ENCODE measurements at regions not wholly inside any gene's neighbourhood (a gene's known extent, or its start where the extent isn't known, plus 50 kb on each side); places are given as distances from the start of the nearest gene placed in this dataset.

DNA sequence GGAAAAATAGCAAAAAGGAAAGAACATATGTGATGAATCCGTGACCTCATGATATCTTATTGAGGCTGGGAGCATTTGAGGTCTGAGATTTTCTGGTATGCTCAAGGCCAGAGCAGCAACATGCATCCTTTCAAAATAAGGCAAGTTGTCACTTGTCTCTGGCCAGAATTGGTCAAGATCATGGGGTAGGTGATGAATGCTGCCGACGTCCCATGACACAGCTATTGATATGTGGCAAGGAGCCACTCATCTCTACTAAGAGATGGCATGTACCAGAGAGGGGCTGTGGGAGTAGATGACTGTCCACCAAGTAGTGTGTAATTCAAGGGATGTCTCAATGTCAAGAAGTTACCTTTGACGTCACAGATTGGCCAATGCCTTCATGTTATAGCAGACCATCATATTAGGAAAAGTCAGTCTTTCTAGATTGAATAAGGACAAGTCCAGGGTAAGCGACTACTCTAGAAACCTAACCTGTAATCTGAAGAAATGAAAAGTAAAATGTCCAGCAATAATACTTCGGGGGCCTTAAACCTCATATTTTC lies 527.4 kb downstream of the BMP2 start:
- no peak for DNase-seq
- Mint-ChIP-seq H3K4me3 (no peak overlapping the region), H3K36me3 (no peaks in the 10 kb centered on the region), H3K27ac (no peak overlapping the region), H3K27me3 (no peaks in the 10 kb centered on the region), H3K4me1 (no peaks in the 10 kb centered on the region), H3K9me3 (no peaks in the 10 kb centered on the region)

DNA sequence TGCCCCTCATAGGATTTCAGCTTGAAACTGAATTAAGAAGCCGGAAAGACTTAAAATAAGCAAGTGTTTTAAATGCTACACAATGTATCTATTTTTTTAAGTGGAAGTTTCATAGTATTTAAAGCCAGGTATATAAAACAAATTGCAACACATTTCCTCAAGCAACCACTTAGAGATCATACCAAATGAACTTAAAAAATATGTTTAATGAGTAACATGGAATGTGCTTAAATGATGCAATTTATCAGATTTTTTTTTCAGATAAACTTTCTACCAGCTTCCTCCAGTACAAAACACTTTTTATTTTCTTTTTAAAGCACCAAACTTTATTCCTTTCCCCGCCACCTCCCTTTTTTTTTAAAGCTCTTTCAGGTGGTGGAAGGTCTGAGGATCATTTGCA lies 534.3 kb downstream of the BMP2 start:
- no peak overlapping the region for H3K4me3 Mint-ChIP-seq
- no peaks in the 10 kb centered on the region for H3K27me3 Mint-ChIP-seq
- H3K4me1 Mint-ChIP-seq = no peaks in the 10 kb centered on the region
- H3K27ac Mint-ChIP-seq = no peak overlapping the region
- no peaks in the 10 kb centered on the region for H3K9me3 Mint-ChIP-seq
- DNase-seq = no peak
- H3K36me3 Mint-ChIP-seq = no peaks in the 10 kb centered on the region

DNA sequence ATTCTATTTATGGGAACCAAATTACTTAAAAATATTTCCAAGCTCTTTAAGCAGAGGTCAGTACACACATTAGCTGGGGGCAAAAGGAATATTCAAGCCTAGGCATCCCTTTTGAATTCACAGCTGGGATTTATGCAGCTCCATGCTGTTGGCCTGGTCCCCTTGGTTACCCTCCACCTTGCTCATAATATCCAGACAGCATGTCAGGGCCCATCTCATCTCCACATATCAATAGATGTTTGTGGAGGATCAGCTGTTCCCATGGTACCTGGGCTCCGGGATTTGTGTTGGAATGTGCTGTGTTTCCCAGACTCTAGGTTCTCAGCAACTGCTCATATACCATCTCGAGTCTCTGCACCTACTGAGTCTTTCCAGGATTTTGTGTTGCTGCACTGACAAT lies 534.8 kb downstream of the BMP2 start:
- no peaks in the 10 kb centered on the region for H3K27me3 Mint-ChIP-seq
- no peaks in the 10 kb centered on the region for H3K9me3 Mint-ChIP-seq
- no peaks in the 10 kb centered on the region for H3K36me3 Mint-ChIP-seq
- no peaks in the 10 kb centered on the region for H3K4me1 Mint-ChIP-seq
- H3K27ac Mint-ChIP-seq = no peak overlapping the region
- no peak overlapping the region for H3K4me3 Mint-ChIP-seq
- no peak for DNase-seq

DNA sequence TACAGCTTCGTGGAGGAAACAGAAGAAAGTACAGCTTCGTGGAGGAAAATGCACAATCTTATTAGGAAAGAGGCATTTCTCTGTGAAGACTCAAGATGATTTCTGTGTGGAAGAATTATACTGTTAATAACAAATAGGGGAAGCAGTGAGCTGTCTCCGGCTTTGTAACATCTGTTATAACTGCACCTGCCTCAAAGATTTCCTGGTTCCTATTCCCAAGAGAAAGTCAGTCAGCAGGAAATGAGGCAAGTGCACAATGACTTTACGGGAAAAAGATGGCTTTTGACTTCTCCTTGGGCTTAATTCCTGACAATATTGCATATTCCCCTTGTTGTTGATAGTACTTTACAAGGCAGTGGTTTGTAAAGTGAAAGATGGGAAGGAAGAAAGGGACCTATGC lies 538.5 kb downstream of the BMP2 start:
- no peak for DNase-seq
- no peak overlapping the region for H3K4me3 Mint-ChIP-seq
- H3K4me1 Mint-ChIP-seq = no peaks in the 10 kb centered on the region
- peaks cover 4% of the 10 kb centered on the region for H3K9me3 Mint-ChIP-seq
- no peaks in the 10 kb centered on the region for H3K36me3 Mint-ChIP-seq
- H3K27me3 Mint-ChIP-seq = no peaks in the 10 kb centered on the region
- no peak overlapping the region for H3K27ac Mint-ChIP-seq

DNA sequence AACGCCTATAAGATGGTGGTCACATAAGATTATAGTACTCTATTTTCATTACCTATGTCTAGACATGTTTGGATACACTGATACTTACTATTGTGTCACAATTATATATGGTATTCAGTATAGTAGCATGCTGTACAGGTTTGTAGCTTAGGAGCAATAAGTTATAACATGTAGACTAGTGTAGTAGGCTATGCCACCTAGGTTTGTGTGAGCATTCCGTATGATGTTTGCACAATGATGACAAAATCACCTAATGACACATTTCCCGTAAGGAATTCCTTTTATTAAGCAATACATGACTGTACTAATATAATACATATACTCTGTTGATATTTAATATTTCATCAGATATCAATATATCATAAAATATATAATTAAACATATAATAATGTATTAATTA lies 540.7 kb downstream of the BMP2 start:
- no peaks in the 10 kb centered on the region for H3K27me3 Mint-ChIP-seq
- H3K27ac Mint-ChIP-seq = no peak overlapping the region
- DNase-seq = no peak
- no peaks in the 10 kb centered on the region for H3K4me1 Mint-ChIP-seq
- no peaks in the 10 kb centered on the region for H3K36me3 Mint-ChIP-seq
- peaks cover 4% of the 10 kb centered on the region for H3K9me3 Mint-ChIP-seq
- no peak overlapping the region for H3K4me3 Mint-ChIP-seq

DNA sequence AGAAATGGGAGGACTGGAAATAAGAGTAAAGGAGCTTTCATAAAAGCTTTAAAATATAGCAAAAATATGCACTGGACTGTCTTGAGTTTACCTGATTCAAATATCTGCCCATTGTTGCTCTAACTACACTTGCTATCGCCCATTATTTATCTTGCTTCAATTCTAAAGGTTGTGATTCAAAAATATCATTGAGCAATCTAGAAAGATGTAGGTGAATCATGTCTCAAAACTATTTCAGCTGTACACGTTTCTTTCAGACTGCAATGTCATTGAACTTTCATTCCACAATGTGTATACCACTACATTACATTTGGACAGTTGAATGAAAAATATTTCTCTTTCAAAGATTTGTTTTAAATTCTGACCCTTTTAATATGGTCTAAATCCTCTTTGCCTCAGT lies 545.6 kb downstream of the BMP2 start:
- no peaks in the 10 kb centered on the region for H3K27me3 Mint-ChIP-seq
- H3K36me3 Mint-ChIP-seq = no peaks in the 10 kb centered on the region

DNA sequence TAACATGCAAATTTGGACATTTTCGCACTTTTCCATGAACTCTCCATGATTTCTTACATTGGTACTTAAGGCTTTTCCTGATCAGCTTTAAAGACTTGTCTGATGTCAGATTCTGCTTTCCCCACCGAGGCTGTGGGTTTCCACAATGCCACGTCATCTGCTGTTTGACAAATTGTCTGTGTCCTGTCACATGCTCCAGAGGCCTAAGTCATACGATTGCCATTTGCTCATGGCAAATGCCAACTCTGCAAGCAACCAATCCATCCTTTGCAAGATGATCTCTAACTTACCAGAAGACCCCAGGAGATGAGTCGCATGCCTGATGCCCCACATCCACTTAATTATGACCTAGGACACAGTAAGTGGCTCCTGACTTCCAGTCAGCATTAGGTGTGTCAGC lies 556.5 kb downstream of the BMP2 start:
- H3K9me3 Mint-ChIP-seq = peaks cover 10% of the 10 kb centered on the region
- H3K4me1 Mint-ChIP-seq = no peaks in the 10 kb centered on the region
- no peak overlapping the region for H3K27ac Mint-ChIP-seq
- H3K4me3 Mint-ChIP-seq = no peak overlapping the region
- H3K36me3 Mint-ChIP-seq = no peaks in the 10 kb centered on the region
- no peak for DNase-seq
- no peaks in the 10 kb centered on the region for H3K27me3 Mint-ChIP-seq

More for the DNA sequence above, 545.6 kb downstream of the BMP2 start:
- no peak overlapping the region for H3K27ac Mint-ChIP-seq
- H3K4me1 Mint-ChIP-seq = no peaks in the 10 kb centered on the region
- DNase-seq = no peak
- H3K4me3 Mint-ChIP-seq = no peak overlapping the region
- H3K9me3 Mint-ChIP-seq = peaks cover 6% of the 10 kb centered on the region

DNA sequence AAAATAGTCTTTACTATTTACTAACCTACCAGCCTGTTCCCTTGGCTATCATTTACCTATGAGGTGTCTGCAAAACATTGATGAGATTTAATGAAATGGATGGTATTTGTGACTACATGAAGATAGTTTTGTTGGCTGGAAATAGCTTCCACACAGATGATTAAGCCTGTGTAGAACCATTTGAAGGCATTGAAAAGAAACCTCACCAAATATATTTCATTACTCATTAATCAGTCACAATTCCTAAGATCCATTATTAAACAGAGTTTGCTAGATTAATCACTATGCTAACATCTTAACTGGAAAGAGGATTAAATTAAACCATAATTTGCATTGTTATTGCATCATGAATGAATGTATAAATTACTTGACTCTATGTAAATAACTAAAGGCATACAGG lies 560.3 kb downstream of the BMP2 start:
- Mint-ChIP-seq H3K27me3 (no peaks in the 10 kb centered on the region), H3K27ac (no peak overlapping the region), H3K36me3 (no peaks in the 10 kb centered on the region), H3K4me3 (no peak overlapping the region), H3K4me1 (no peaks in the 10 kb centered on the region), H3K9me3 (peaks cover 2% of the 10 kb centered on the region)
- no peak for DNase-seq

DNA sequence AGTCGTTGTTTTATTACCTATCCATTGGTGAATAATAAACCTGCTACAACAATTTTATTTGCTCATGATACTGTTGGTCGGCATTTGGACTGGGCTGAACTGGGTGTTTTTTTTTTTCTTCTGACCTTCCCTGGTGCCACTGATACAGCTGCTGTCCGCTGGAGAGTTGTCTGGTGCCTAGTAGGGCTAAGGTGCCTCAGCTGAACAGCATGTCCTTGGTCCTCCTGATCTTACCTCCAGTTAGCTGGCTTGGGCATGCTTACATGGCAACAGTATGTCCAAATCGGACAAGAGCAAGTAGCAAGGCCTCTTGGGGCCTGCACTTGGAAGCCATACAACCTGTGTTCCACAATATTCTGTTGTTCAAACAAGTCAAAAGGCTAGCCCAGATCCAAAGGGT lies 563.4 kb downstream of the BMP2 start:
- Mint-ChIP-seq H3K4me1 (no peaks in the 10 kb centered on the region), H3K9me3 (no peaks in the 10 kb centered on the region), H3K27ac (no peak overlapping the region), H3K4me3 (no peak overlapping the region), H3K36me3 (no peaks in the 10 kb centered on the region), H3K27me3 (no peaks in the 10 kb centered on the region)
- no peak for DNase-seq

DNA sequence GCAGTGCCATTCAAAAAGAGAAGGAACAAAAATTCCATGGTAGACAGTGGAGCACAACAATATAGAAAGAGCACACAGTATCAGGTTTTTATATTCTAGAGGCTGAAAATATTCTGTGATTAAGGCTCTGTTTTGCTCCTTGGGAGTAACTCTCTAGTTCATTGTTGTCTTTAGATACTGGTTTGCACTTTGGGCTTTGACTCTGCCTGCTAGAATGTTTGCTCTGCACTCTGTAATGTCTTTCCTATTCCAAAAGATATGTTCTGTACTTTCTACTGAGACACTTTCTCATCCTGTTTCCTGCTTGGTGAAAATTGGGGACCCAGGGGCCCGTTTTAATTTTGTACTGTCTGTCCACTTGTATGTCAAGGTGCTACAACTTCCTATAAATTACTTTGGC lies 564.7 kb downstream of the BMP2 start:
- H3K27me3 Mint-ChIP-seq = no peaks in the 10 kb centered on the region
- H3K4me3 Mint-ChIP-seq = no peak overlapping the region
- no peaks in the 10 kb centered on the region for H3K4me1 Mint-ChIP-seq
- H3K36me3 Mint-ChIP-seq = no peaks in the 10 kb centered on the region
- no peak overlapping the region for H3K27ac Mint-ChIP-seq
- no peaks in the 10 kb centered on the region for H3K9me3 Mint-ChIP-seq
- DNase-seq = no peak

DNA sequence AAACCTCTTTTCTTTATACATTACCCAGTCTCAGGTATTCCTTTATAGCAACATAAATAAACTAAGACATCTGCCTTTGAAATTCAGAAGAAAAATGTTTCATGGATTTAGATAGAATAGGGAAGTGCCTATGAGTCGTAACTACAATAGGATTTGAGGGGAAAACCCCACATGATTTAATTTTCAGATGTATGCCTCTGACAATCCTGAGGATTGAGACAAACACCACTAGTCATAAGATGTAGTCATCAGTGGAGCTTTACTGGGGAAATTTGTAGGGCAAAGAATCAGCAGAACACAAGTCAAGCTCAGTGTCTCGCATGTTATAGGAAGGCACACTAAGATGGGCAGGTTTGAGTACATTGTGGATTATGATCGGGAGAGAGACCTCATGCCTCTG lies 566.4 kb downstream of the BMP2 start:
- Mint-ChIP-seq H3K4me3 (no peak overlapping the region), H3K4me1 (no peaks in the 10 kb centered on the region), H3K9me3 (no peaks in the 10 kb centered on the region), H3K27ac (no peak overlapping the region), H3K36me3 (no peaks in the 10 kb centered on the region), H3K27me3 (no peaks in the 10 kb centered on the region)
- no peak for DNase-seq

DNA sequence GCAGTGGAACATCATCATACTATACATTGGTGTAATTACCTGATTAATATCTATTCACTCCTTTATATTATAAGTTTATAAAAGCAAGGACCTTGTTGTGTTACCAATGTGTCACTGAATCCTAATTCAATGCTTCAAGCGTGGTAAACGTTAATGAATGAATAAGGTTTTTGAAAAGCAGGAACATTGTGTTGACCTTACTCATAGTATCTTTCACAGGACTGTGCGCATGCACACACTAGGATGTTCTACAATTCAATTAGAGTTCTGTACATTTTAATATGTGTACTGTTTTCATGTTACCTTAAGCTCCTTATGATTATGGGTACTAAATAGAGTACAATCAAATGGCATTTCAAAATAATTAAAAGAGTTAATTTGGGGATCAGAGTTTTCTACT lies 578.5 kb downstream of the BMP2 start:
- Mint-ChIP-seq H3K9me3 (peaks cover 3% of the 10 kb centered on the region), H3K27me3 (no peaks in the 10 kb centered on the region), H3K4me1 (no peaks in the 10 kb centered on the region), H3K27ac (no peak overlapping the region), H3K4me3 (no peak overlapping the region), H3K36me3 (no peaks in the 10 kb centered on the region)
- DNase-seq = no peak

DNA sequence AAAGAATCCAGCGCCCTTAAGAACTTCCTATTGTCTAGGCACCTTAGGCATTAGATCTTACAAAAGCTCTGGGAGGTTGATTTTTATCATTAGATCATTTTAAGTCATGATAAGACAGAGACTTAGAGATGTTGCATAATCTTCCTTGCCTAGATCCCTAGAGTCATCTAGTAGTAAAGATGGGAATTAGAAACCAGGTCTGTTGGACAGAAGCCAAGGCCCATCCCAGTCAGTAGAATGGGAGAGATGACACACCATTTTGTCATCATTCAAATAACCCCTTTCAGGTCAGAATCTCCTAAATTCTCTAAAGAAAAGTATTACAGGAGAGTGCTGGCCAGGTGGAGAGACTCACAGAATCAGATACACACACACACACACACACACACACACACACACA lies 579.1 kb downstream of the BMP2 start:
- peaks cover 3% of the 10 kb centered on the region for H3K9me3 Mint-ChIP-seq
- DNase-seq = no peak
- H3K27ac Mint-ChIP-seq = no peak overlapping the region
- no peak overlapping the region for H3K4me3 Mint-ChIP-seq
- H3K4me1 Mint-ChIP-seq = no peaks in the 10 kb centered on the region
- no peaks in the 10 kb centered on the region for H3K36me3 Mint-ChIP-seq
- no peaks in the 10 kb centered on the region for H3K27me3 Mint-ChIP-seq

DNA sequence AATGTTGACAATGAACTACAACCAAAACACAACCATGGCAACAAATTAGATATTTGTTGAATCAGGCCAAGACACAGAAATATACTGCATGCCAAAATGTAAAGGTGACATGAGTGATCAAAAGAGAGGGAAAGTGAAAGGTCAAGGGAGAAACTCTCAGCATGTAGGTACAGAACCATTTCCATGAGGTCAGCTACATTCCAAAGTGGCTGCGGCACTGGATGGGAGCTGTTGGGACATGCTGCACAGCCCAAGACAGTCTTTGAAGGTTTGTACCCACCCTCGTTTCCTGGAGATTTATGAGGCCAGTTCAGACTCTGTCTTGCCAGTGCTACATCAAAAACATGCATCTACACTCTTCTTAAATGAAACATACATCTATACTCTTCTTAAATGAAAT lies 579.9 kb downstream of the BMP2 start:
- Mint-ChIP-seq H3K27me3 (no peaks in the 10 kb centered on the region), H3K36me3 (no peaks in the 10 kb centered on the region), H3K4me3 (no peak overlapping the region), H3K9me3 (peaks cover 2% of the 10 kb centered on the region), H3K27ac (no peak overlapping the region), H3K4me1 (no peaks in the 10 kb centered on the region)
- no peak for DNase-seq

DNA sequence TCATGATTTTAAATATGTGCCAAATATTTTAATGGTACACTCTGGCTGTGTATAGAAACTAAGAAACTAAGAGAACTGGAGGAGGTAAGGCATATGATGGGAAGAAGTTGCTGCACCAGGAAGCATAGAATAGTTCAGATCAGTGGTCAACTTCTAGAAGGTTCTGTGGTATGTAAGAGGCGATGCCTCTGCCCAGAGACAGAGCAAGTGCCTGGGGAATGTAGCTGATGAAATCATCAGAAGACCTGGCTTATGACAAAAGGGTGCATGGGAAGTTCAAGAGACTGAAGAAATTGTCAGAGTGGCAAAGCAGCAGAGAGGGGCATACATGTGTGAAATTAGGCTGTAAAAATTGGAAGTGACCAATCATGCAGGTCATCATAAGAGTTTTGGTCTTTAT lies 580.8 kb downstream of the BMP2 start:
- Mint-ChIP-seq H3K9me3 (peaks cover 2% of the 10 kb centered on the region), H3K36me3 (no peaks in the 10 kb centered on the region), H3K27ac (no peak overlapping the region), H3K4me1 (no peaks in the 10 kb centered on the region), H3K4me3 (no peak overlapping the region), H3K27me3 (no peaks in the 10 kb centered on the region)
- no peak for DNase-seq

DNA sequence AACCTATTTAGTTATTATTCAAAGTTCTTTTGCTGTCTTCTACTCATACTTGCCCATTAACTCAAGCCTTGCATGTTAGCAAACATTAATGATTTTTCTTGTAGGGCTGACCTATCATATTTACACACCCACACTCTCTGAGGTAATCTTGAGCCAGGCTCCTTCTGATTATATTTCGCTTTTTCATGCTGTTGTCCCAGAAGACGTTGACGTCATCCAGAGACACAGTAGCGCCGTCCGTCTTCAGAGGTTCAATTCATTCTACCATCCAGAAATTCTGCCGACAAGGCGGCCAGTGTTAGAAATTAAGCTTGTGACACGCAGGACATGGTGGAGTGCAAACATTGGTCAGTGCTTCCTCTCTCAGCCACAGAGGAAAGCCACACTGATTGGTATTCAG lies 584.7 kb downstream of the BMP2 start:
- Mint-ChIP-seq H3K27ac (no peak overlapping the region), H3K9me3 (no peaks in the 10 kb centered on the region), H3K36me3 (no peaks in the 10 kb centered on the region), H3K27me3 (no peaks in the 10 kb centered on the region), H3K4me1 (no peaks in the 10 kb centered on the region), H3K4me3 (no peak overlapping the region)
- no peak for DNase-seq

DNA sequence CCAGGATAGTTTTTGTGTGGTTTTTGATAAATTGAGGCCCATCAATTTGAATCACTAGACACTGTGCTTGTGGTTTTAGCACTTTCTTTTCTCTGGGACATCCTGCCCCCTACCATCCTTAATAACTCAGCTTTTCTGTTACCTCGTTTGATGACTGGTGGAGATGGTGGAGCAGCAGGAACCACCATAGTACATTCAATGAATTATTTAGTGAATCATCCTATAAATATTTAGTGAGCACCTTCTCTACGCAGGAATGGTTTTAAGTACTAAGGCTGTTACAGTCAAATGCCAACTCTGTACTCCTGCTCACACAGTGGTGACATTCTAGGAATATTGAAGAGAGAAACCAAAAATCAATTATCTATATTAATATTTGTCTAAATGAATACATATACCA lies 585.2 kb downstream of the HAO1 start:
- Mint-ChIP-seq H3K36me3 (no peaks in the 10 kb centered on the region), H3K9me3 (peaks cover 2% of the 10 kb centered on the region), H3K27ac (no peak overlapping the region), H3K27me3 (no peaks in the 10 kb centered on the region), H3K4me3 (no peak overlapping the region), H3K4me1 (no peaks in the 10 kb centered on the region)
- DNase-seq = no peak
